Liver (tissue), 3 donors: ENCODE measurements at regions not wholly inside any gene's neighbourhood (a gene's known extent, or its start where the extent isn't known, plus 50 kb on each side); places are given as distances from the start of the nearest gene placed in this dataset.

Source experiments
- FOXA2 ChIP-seq: IDR thresholded peaks from 2 replicates; pipeline ENCODE4 v1.6.1; 2016; ENCODE audit warnings: antibody characterized with exemption
- GABPA ChIP-seq, 2 donors: IDR thresholded peaks in 1 of 2; conservative IDR thresholded peaks in 1 of 2; 2 replicates each; pipeline ENCODE4 v1.6.1; 2016; ENCODE audit warnings: antibody characterized with exemption in 2 of 2, mild to moderate bottlenecking in 1 of 2, moderate library complexity in 1 of 2
- RAD21 ChIP-seq, 2 donors: IDR thresholded peaks; 2 replicates each; pipeline ENCODE4 v1.6.1; 2016; ENCODE audit warnings: antibody characterized with exemption in 2 of 2, mild to moderate bottlenecking in 2 of 2
- YY1 ChIP-seq: IDR thresholded peaks from 2 replicates; pipeline ENCODE4 v1.6.1; 2016; ENCODE audit warnings: antibody characterized with exemption, mild to moderate bottlenecking
- TF ChIP-seq, protein P1 (sequence below): fragments of 150-350 bp; IDR thresholded peaks from 2 replicates; pipeline ENCODE4 v1.5.1; 2017; ENCODE audit warnings: improper control_type of control experiment, low read depth, low read length; ENCODE audit not compliant: missing input control
- TF ChIP-seq, protein P2 (sequence below): IDR thresholded peaks from 2 replicates; pipeline ENCODE4 v1.6.1; 2016; ENCODE audit warnings: antibody characterized with exemption
- donor health status: healthy.
- donor health status: healthy.

DNA sequence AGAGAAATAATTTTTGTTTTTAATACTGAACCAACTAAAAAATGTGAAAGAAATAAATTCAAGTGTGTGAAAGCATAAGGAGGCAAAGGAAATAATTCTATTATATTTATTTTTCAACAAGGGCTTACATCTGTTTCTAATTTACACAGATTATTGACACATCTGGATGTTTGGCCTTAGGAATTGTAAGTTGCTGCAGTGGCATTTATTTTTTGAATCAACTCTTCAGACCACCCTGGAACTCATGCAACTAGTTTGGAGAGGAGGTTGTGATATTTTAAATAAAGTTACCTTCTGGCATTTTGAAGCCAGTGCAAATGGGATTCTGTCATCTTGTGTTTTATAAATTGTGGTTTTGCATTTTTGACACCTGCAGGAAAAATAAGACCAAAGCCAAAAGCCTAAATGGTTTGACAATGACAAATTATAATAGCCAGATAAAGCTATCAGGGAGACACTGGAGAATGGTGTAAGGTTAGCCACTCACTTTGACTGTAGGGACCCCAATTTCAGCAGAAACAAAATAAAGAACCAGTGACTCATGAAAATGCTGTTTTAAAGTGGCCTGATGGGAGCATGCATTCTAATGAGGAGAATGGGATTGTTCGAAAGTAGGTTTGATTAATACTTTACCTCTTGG is 192.9 kb downstream of the KLF5 start:
- TF ChIP-seq, protein P1, sequence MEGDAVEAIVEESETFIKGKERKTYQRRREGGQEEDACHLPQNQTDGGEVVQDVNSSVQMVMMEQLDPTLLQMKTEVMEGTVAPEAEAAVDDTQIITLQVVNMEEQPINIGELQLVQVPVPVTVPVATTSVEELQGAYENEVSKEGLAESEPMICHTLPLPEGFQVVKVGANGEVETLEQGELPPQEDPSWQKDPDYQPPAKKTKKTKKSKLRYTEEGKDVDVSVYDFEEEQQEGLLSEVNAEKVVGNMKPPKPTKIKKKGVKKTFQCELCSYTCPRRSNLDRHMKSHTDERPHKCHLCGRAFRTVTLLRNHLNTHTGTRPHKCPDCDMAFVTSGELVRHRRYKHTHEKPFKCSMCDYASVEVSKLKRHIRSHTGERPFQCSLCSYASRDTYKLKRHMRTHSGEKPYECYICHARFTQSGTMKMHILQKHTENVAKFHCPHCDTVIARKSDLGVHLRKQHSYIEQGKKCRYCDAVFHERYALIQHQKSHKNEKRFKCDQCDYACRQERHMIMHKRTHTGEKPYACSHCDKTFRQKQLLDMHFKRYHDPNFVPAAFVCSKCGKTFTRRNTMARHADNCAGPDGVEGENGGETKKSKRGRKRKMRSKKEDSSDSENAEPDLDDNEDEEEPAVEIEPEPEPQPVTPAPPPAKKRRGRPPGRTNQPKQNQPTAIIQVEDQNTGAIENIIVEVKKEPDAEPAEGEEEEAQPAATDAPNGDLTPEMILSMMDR: no peak
- TF ChIP-seq FOXA2: no peak
- TF ChIP-seq, protein P2, sequence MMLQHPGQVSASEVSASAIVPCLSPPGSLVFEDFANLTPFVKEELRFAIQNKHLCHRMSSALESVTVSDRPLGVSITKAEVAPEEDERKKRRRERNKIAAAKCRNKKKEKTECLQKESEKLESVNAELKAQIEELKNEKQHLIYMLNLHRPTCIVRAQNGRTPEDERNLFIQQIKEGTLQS: no peak
- TF ChIP-seq YY1: no peak
- TF ChIP-seq GABPA (IDR thresholded peaks at IDR 0.05 in 1 of 2, conservative IDR thresholded peaks at IDR 0.05 in 1 of 2): no peak
- no peak for TF ChIP-seq RAD21 (IDR thresholded peaks at IDR 0.05)
